NOMO-1 treated with dmso at 0.1 percent for 144 hours (cell line): ENCODE measurements at regions not wholly inside any gene's neighbourhood (a gene's known extent, or its start where the extent isn't known, plus 50 kb on each side); places are given as distances from the start of the nearest gene placed in this dataset.

Experiments used
- DNase-seq: peaks from one replicate; lab custom pipeline; 2025; ENCODE audit not compliant: unreplicated experiment; lab: John Stamatoyannopoulos, UW

DNA sequence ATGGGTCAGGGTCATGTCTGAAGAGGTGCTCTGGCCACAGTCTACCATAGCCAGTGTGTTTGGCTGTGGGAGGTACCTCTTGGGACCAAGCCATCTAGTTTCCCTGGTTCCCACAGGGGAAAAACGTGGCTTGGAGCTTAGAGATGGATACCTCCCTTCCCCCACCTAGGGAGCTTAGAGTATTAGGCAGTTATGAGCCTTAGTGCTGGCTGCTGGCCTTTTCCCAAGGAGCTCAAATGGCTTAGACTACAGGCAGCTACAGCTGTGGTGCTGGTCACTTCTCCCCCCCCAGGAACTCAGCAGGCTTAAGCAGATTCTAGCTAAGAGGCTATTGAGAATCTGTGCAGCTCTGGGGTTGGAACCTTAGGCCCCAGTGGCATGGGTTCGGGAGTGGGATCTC, 591.2 kb downstream of the NSUN3 start:
- no peak for DNase-seq

DNA sequence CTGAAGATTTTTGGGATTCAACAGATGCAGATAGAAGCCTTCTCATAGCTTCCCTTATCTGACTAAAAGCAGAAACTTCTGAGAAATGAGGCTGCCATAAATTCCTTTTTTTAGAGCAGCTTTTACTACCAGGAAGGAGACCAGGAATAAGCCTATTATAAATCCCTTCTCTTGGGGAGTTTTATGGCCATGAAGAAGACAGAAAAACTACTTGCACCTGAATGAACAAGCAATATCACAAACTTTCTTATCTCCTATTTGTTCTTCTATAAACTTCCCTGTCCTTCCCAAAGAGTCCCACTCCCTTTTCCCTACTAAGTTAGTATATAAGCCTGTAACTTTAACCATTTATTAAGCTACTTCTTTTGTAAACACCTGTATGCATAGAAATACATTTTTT, 603.1 kb downstream of the NSUN3 start:
- no peak for DNase-seq

DNA sequence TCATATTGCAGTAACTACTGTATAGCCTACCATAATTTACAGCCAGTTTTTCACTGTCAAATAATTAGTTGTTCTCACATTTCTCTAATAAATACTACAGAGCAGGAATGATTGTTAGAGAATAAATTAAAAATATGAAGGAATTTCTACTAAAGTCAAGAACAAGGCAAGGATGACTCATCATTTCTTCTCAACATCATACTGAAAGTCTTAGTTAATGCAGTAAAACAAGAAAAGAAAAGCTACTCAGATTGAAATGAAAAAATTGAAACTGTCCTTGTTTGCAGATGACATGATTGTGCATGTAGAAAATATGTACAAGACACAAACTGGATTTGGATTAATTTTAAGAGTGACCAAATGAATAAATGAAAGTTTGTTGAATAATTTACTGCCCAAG, 608.2 kb downstream of the NSUN3 start:
- DNase-seq: no peak

DNA sequence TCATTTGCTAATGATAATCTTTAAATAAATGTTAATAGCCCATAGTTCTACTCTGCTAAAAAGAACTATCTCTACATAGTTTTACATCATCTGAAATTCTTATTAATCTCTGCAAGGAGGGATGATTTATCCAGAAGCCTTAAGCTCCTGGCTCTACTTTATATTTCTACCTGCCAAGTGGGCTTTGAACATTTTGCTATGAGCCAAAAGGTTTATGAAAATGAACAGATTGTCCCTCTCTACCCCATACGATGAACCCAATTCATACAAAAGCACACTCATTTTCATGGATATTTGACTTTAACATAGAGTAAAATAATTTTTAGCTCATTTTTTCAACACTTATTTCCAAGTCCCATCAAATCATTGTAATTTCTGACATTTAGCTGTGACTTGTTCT, 611.0 kb downstream of the NSUN3 start:
- no peak for DNase-seq

DNA sequence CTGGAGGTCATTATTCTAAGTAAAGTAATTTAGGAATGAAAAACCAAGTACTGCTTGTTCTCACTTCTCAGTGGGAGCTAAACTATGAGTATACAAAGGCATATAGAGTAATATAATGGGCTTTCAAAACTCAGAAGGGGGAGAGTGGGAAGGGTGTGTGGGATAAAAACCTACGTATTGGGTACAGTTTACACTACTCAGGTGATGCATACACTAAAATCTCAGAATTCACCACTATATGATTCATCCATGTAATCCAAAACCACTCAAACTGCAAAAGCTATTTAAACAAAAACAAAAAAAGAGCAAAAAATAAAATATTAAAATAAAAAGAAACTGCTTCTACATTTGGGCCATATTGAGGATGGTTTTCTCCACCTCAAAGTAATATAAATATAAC, 623.3 kb downstream of the NSUN3 start:
- DNase-seq: no peak

DNA sequence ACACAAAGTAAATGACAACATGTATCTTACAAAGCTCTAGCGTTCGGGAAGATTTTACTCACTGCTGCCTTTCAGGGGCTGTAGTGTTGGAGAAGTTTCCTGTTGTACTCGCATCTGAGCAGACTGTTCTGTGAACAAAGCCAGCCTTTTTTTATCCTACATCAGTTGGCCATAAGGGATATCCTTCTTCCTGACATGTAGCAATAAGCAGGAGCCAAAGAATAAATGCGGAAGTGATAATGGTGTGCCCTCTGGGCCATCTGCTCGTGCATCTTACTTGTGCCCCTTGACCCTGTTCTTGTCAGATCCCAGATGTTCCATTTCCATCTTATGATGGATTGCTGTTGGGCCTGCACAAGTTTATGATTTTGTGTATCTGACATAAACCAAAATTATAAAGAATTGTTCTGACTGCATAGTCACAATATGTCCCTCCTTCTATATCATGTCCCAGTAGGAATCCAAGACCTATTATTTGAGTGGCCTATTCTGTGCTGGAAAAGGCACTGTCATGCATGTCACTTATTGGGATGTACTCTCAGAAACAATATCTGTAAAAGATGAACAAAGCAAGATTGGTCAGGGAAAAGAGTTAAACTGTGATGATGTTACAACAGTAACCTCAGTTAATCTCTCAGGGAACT, 631.3 kb downstream of the NSUN3 start:
- DNase-seq: no peak

DNA sequence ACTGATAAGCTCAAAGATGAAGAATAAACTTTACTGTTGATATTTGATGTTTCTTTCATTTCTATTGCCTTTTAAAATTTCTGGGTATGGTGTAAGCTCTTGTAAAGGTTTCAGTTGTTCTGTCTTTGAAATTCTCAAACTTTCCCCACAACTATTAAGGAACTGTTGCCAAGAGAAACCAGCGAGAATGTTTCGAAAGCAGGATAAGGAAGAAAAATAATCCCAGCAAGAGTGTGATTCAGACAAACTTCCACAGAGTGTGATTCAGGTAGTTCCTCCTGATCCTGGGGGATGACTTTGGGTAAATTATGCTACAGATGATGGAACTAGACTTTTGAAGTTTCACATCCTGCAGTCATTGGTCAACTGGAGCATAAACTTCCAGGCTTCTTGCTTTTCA, 632.0 kb downstream of the NSUN3 start:
- DNase-seq: no peak

DNA sequence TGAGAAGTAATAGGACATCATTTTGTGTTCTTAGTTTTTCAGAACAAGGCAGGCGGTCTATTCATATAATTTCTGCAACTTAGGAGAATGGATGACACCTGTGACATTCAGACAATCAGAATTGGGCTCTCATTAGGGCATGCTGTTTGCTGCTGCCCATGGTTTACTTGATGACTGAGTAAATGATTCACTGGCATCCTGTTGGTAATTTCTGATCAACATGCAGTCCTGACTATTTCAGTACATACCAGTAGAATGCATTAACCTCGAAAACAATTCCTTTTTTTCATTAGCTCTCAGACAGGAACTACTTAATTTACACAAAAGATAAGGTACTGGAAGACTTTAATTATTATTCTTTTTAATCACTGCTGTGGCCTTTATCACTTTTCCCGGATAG, 641.6 kb downstream of the NSUN3 start:
- no peak for DNase-seq

DNA sequence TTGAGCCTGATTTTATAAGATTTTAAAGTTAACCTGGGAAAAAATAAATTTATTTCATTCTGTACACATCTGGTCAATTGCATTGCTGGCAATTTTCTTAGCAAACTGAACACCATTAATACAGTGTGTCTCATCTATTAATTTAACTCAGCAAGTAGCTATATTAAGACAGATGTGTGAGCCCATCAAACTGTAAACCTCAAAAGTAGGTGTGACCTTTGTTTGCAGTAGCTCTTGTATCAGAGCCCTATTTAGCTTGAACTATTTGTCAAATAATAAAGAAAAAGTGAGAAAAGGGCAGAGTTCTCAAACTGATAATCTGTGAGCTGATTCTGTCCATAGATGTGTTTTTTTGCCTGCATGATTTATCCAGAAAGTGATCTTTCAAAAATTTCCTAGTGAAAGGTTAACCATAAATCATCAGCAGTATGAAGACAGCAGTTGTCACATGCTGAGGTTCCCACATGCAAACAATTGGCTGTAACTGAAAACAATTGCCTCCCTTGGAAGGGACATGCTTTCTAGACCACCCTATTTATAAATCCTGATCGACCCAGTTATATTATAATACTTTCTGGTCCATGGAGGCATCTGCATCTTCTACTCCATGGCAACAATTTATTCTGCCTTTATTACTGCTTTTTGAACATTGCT, 646.5 kb downstream of the NSUN3 start:
- DNase-seq: no peak

DNA sequence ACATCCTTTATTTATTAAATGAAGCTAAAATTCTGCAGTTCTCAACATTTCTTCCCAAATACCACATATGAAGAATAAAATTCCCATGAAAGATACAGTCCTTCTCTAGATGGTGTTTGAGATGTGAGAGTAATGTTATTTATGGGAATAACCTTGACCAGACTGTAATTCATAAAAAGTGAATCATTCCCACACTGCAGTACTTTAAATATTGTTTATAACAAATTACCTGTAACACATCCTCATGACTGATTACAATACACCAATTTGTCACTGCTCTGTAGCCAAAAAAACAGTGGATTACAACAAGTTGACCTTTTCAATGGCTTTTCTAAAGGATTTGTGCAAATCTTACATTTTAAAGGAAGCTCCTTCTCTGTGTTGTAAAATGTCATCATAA, 651.3 kb downstream of the NSUN3 start:
- no peak for DNase-seq

DNA sequence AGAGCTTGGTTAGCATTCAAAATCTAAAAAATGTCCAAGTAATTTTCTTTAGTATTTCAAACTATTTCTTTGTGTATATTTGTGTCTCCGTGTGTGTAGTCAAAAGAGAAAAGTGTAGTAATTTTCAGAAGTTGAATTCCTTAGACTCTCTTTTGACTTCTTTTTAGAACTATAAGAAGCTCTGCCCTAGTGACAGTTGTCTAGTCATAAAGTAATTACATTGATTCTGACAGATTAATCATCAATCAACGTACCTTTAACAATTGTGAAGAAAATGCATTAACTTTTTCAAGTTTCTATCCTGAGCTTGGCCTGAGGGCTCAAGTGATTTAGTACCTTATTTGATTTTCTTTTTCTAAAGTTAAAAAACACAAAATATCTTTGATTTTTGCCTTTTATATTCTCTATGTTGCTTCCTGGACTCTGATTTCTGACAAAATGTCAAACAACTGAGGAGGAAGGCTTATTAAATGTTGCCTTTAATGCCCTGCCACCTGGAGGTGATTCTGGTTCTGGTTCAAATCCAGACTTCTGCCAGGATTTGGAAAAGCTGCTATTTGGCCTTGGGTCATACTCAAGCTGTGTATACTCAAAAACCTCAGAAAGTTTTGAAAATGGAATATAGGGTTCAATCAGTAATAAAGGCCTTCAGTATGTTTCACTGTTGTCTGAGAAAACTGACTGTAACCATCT, 653.6 kb downstream of the NSUN3 start:
- DNase-seq: no peak

DNA sequence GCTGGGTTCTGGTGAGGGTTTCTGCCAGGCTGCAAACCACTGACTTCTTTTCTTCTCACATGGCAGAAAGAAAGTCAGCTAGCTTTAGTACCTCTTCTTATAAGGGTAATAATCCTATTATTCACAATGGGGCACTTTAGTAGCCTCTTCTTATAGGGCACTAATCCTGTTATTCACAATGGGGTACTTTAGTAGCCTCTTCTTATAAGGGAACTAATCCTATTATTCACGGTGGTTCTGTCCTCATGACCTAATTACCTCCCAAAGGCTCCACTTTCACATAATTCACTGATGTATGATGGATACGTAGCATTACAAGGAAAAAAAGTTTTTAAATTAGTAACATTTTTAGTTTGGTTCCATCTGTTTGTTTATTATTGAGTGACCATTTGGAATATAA, 671.3 kb downstream of the NSUN3 start:
- no peak for DNase-seq

DNA sequence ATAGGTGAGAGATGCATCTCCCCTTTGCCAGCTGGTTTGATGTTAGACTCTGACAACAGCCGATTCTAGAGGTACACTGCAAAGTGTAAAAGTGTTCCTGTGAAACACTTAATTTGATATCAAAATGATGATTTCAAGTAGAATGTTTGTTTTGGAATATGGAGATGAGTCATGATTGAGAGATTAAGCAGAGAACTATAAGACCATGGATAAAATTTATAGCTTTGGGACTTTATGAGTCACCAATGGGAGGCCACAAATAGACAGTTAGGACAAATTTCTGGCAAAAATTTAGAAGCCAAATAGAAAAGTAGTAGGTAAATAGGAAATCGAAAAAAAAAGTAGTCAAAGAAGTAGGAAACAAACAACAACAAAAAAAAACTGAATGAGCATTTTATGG, 672.5 kb downstream of the NSUN3 start:
- no peak for DNase-seq

DNA sequence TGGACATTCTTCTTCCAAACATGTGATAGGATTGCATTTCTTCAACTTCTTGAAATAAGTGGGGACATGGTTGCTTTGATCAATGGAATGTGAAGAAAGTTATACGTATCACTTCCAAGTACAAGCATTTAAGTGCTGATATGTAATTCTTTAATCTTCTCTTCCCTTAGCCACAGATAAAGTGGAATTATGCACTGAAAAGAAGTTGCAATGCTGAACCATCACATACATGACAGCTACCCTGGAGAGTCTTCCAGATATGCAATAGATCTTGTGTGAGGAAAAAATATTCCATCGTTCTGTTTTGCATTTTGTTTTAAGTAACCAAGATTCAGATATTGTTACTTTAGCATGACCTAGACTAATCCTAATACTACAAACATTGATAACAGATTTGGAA, 674.3 kb downstream of the NSUN3 start:
- no peak for DNase-seq

DNA sequence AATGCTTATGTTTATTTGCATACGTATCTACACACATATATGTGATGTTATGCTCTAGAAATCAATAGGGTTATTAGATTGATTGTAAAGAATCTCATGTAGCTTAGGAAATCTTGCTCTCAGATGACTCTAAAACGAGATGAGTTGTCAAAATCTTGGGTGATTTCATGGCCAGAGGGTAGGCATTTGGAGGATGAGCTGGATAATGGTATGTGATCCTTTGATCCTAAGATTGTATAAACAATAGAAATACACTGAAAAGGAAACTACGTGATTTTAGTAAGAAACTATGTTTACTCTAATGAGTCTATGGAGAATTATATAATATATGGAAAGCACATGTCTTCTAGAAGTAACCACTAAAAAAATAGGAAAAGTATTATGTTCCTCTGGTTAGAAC, 676.6 kb downstream of the NSUN3 start:
- no peak for DNase-seq

DNA sequence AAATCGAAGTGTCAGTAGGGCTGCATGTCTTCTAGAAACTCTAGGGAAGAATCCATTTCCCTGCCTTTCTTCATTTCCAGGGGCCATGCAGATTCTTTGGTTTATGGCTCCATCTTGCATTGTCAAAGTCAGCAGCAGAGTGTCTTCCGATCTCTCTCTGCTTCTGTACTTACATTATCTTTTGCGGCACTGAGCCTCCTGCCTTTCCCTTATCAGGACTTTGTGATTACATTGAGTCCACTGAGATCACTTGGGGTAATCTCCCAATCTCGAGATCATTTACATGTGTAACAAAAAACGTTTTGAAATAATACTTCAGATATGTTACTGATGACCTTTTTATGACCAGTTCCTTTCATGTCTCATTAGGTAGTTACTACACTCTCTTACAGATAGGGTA, 695.9 kb downstream of the NSUN3 start:
- DNase-seq: no peak

DNA sequence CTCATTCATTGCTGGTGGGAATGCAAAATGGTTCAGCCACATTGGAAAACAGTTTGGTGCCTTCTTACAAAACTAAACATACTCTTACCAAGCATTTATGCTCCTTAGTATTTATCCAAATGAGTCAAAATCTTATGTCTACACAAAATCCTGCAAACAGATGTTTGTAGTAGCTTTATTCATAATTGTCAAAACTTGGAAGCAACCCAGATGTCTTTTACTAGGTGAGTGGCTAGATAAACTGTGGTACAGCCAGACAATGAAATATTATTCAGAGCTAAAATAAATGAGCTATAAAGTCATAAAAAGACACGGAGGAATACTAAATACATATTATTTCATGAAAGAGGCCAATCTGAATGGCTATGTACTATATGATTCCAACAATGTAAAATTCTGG, 709.5 kb downstream of the NSUN3 start:
- DNase-seq: no peak

DNA sequence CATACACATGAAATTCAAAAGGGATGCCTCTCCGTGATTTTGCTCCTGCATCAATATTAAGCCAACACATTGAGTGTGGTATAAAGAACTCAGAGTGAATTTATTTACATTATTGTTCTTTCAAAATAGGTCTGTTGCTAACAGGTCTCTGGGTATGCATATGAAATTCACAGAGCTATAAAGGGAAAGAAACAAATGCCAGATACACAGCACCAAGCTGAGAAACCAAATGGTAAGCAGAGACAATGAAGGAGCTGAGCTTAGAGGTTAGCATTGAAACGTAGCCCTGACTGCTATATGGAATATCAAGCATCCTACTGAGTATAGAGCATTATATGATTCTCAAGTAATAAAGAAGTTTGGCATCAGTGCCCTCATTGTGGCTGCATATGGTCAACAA, 712.9 kb downstream of the NSUN3 start:
- no peak for DNase-seq

DNA sequence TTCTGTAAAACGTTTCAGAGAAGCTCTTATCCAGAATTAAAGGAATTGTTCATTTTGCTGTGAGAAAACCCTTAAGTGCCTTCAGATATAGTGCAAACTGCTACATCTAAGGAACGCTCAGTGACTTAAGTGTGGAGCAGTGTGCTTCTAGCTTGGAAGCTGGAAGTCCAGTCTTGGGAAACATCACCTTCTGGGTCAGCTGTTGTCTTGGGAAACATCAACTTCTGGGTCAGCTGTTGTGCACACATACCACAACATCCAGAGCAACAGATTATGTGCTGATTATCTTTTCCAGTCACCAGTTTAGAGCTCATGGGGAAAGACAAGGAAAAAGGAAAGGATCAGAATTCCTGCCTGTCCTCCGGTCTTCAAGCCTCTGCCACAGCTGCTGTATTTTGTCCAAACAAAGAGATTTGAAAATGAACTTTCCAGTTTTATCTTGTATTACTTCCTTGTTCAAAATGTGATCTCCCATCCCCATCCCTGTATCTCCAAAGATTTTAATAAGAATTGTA, 713.6 kb downstream of the NSUN3 start:
- no peak for DNase-seq

DNA sequence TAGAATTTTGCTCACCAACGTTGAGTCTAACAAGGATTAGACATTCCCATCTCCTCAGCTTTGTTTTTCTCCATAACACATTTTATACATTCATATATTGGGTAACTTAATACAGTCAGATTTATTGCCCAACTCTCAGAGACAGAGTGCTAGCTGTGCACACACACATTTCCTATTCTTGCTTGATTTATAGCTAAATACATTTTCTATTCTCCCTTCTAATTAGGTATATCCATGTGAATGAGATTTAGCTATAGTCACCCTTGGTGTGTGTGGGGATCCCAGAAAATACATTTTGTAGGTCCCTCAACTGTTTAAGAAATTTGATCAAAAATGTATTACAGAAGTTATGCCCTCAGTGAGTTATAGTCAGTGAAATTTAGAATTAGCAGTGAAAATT, 715.4 kb downstream of the NSUN3 start:
- DNase-seq: no peak

DNA sequence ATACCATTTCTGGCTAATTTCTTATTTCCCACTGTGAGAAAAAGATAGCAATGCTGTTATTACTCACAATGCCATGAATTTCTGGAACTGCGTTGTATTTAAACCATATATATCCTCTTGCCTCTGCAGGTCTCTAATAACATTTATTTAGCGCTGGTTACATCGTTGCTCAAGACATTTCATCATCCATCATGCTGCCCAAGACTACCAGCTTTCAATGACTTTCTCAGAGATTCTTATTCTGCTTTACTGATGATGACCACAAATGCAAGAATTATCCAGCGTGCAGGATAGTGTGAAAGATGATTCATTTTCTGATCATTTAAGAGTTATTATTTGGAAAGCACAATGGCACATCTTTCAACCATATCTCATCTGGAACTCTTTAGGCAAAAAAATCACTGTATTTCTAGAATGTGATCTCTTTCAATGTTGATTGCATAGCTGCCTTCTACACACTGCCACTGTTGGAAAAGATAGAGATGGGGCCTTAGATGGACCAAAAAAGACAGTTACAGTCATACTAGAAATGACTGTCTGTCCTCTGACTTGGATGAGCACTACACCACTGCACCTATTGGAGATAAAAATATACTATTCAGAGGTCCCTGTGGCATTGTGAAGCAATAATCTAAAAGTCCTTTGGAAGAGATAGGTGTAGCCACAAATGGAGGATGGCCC, 716.1 kb downstream of the NSUN3 start:
- DNase-seq: no peak

DNA sequence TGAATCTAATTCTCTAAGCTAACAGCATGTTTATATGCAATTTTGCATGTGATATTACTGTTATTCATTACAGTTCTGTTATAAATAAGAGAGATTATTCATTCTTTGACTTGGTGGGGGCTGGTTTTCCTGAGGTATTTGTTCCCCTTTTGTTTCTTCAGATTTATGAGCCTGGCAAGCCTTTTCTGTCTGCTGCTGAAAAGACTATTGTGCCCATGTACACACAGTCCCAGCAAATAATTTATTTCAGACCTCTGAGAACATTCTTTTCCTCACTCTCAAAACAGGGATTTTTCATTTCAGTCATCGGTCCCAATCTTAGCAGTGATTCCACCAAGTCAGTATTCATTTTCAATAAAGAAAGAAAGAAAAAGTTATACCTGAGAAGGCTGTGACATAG, 716.8 kb downstream of the NSUN3 start:
- DNase-seq: no peak
